ENCODE measurements at regions not wholly inside any gene's neighbourhood (a gene's known extent, or its start where the extent isn't known, plus 50 kb on each side); places are given as distances from the start of the nearest gene placed in this dataset.

DNA sequence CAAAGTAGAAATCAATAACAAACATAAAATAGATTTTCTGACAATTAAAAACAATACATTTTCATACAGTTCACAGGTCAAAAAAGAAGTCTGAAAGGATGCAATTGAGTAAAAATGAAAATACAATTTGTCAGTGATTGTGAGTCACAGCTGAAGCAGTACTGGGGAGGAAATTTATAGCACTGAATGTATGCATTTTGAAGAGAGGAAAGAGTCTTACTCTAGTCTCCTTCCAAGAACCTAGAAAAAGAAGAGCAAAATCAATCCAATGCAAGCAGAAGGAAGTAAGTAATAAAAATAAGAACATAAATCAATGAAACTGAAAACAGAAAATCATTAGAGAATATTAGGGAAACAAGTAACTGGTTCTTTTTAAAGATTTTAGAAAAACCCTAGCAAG lies 507.2 kb upstream of the IGFBP3 start:
- H3K14ac ChIP-seq (replicated peaks; ENCODE audit: low read depth, low read length), result no peak overlapping the region
- no peak overlapping the region for H2AFZ ChIP-seq (replicated peaks; ENCODE audit: low read length, poor library complexity)
- no peak overlapping the region; the same call in 1 of the 2 replicates for H3K18ac ChIP-seq (ENCODE audit: low read depth, low read length)
- no peaks in the 10 kb centered on the region for H3K9me3 ChIP-seq (ENCODE audit: control insufficient read depth, insufficient read depth, low read length)
- no peak overlapping the region for H3K4ac ChIP-seq (ENCODE audit: low read depth, low read length)
- H3K27me3 ChIP-seq (ENCODE audit: control insufficient read depth, insufficient read depth, low read length), result no peaks in the 10 kb centered on the region
- no peaks in the 10 kb centered on the region for H4K20me1 ChIP-seq (ENCODE audit: insufficient read depth, low read length)
- no peak overlapping the region for H4K5ac ChIP-seq (ENCODE audit: low read depth, low read length)
- intact Hi-C loops (cut with micrococcal nuclease) (no loop called here), dilution Hi-C loops (cut with HindIII; ENCODE audit: low sequenced_read_pairs, unreplicated experiment) (no loop called here), in situ Hi-C loops (cut with MboI; ENCODE audit: low sequenced_read_pairs) (no loop called here)
- no peak overlapping the region for H4K8ac ChIP-seq (ENCODE audit: low read depth in 2 of 2, low read length in 2 of 2)
- H2AK5ac ChIP-seq (ENCODE audit: low read depth, low read length), result no peak overlapping the region
- no peaks in the 10 kb centered on the region for H3K36me3 ChIP-seq (ENCODE audit: control insufficient read depth, insufficient read depth, low read length)
- no peak overlapping the region for H3K4me3 ChIP-seq (ENCODE audit: insufficient read depth, low read depth, low read length)
- no TSS peak for BruUV-seq (replicated peaks)
- CTCF ChIA-PET, result no interaction called here
- no peak overlapping the region for H3K9ac ChIP-seq (ENCODE audit: low read depth, low read length)
- no peak overlapping the region for H2AK9ac ChIP-seq (replicated peaks; ENCODE audit: low read depth, low read length, poor library complexity)
- no peak overlapping the region for H3K23ac ChIP-seq (ENCODE audit: low read depth, low read length)
- H2BK5ac ChIP-seq (ENCODE audit: low read depth, low read length, poor library complexity, severe bottlenecking), result no peak overlapping the region
- no peaks in the 10 kb centered on the region for H3K79me1 ChIP-seq (ENCODE audit: low read depth in 1 of 2, low read length in 2 of 2)
- no peak for TF ChIP-seq RFX5 (IDR thresholded peaks at IDR 0.05; ENCODE audit: low read depth, low read length)
- DNase-seq (peak; percentile 34), ATAC-seq (ENCODE audit: low read depth) (peak; percentile 48; the same call in 1 of the 2 replicates)
- no peak overlapping the region for H2BK120ac ChIP-seq (ENCODE audit: low read depth, low read length)
- POLR2A ChIA-PET (ENCODE audit: unreplicated experiment), result no interaction called here
- H3K4me1 ChIP-seq (ENCODE audit: control insufficient read depth, insufficient read depth, low read length), result peaks cover 3% of the 10 kb centered on the region; the same call in 1 of the 2 replicates
- no peak overlapping the region for H3K56ac ChIP-seq (ENCODE audit: extremely low read depth, insufficient read depth, low read length)
- no peak overlapping the region for H4K91ac ChIP-seq (ENCODE audit: insufficient read depth, low read depth, low read length)
- no peak overlapping the region for H2BK15ac ChIP-seq (ENCODE audit: low read depth, low read length)
- H2BK20ac ChIP-seq (ENCODE audit: low read depth, low read length), result no peak overlapping the region
- no peak overlapping the region for H3K4me2 ChIP-seq (ENCODE audit: low read depth, low read length)
- H3K27ac ChIP-seq (ENCODE audit: insufficient read depth, low read length), result no peak overlapping the region
- peaks cover 2% of the 10 kb centered on the region; the same call in 1 of the 2 replicates for H3K9me1 ChIP-seq (ENCODE audit: insufficient read depth, low read length)

Measured in IMR-90 (cell line).